Panc1 (cell line): ENCODE measurements at regions not wholly inside any gene's neighbourhood (a gene's known extent, or its start where the extent isn't known, plus 50 kb on each side); places are given as distances from the start of the nearest gene placed in this dataset.

Experiments used
- POLR2AphosphoS5 ChIP-seq: IDR thresholded peaks from 2 replicates; pipeline ENCODE4 v1.6.1; 2012; ENCODE audit warnings: mild to moderate bottlenecking, low read depth, low read length, moderate library complexity
- TF ChIP-seq, protein P1 (sequence below): fragments of 450-650 bp; IDR thresholded peaks from 2 replicates; pipeline ENCODE4 v1.5.1; 2017; ENCODE audit warnings: mild to moderate bottlenecking

DNA sequence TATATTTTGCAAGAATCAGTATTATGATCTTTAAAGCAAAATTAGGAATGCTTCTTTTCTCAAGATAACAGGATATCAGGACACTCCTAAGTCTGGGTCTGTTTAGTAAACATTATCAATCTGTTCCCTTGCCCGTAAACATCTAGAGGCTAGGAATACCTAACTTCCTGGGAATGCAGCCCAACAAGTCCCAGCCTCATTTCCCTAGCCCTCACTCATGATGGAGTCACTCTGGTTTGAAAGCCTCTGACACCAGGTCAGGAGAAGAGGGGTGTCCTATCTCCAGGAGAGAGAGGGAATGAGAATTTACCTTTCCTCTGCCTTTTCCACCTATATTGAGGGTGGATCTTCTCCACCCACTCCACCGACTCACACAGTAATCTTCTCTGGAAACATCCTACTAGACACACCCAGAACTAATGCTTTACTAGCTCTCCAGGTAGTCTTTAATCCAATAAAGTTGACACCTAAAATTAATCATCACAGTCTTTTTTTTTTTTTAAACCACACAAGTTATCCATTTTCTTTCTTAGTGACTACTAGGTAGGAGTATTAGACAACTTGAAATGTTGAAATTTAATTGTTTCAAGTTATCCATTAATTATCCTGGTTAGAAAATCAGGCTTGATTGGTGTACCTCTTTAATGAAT, 659.3 kb downstream of the USP25 start:
- TF ChIP-seq, protein P1, sequence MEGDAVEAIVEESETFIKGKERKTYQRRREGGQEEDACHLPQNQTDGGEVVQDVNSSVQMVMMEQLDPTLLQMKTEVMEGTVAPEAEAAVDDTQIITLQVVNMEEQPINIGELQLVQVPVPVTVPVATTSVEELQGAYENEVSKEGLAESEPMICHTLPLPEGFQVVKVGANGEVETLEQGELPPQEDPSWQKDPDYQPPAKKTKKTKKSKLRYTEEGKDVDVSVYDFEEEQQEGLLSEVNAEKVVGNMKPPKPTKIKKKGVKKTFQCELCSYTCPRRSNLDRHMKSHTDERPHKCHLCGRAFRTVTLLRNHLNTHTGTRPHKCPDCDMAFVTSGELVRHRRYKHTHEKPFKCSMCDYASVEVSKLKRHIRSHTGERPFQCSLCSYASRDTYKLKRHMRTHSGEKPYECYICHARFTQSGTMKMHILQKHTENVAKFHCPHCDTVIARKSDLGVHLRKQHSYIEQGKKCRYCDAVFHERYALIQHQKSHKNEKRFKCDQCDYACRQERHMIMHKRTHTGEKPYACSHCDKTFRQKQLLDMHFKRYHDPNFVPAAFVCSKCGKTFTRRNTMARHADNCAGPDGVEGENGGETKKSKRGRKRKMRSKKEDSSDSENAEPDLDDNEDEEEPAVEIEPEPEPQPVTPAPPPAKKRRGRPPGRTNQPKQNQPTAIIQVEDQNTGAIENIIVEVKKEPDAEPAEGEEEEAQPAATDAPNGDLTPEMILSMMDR: no peak
- no peak for TF ChIP-seq POLR2AphosphoS5
